ENCODE measurements at regions not wholly inside any gene's neighbourhood (a gene's known extent, or its start where the extent isn't known, plus 50 kb on each side); places are given as distances from the start of the nearest gene placed in this dataset.

- Histone ChIP-seq H3K79me2 (ENCODE audit: insufficient read depth, low read length) (no peaks in the 10 kb centered on the region), H3K4me2 (ENCODE audit: low read length) (no peak overlapping the region), H3K4me3 (replicated peaks in 1 of 2; ENCODE audit: low read depth in 1 of 2, low read length in 2 of 2) (no peak overlapping the region), H3K27me3 (ENCODE audit: insufficient read depth, low read length) (peaks cover 11% of the 10 kb centered on the region; the same call in 1 of the 2 replicates), H3K4me1 (ENCODE audit: control insufficient read depth in 1 of 2, insufficient read depth in 2 of 2, low read length in 2 of 2) (peaks cover 8 to 13% of the 10 kb centered on the region in 2 experiments), H3K27ac (ENCODE audit: low read depth, low read length) (no peak overlapping the region), H4K20me1 (ENCODE audit: insufficient read depth) (no peaks in the 10 kb centered on the region), H3K9ac (ENCODE audit: low read length) (no peak overlapping the region), H3K9me2 (ENCODE audit: insufficient read depth) (no peaks in the 10 kb centered on the region), H2AFZ (ENCODE audit: low read depth, low read length, poor library complexity, severe bottlenecking) (no peak overlapping the region), H3K36me3 (ENCODE audit: control insufficient read depth in 1 of 2, insufficient read depth in 2 of 2, low read length in 2 of 2) (no peaks in the 10 kb centered on the region), H3K9me3 (ENCODE audit: control insufficient read depth in 1 of 2, insufficient read depth in 1 of 2, low read depth in 1 of 2, low read length in 2 of 2) (peaks cover 0 to 6% of the 10 kb centered on the region in 2 experiments; a peak in 1 of 4 replicates)
- intact Hi-C loops (cut with micrococcal nuclease) = no loop called here
- ChIA-PET CTCF (no interaction called here), RAD21 (ENCODE audit: low non-redundant PET in 1 of 2, low total read pairs in 2 of 2, uncharacterized antibody in 2 of 2, unreplicated experiment in 2 of 2) (interaction anchor here in 1 of 2 experiments (0.7 kb wide), 1 partner anchor 38 kb away, joined by 3 read pairs; no protein-coding TSS in a partner anchor), POLR2A (no interaction called here)
- no TSS peak for BruUV-seq (replicated peaks)
- DNase-seq (ENCODE audit: low read depth, low spot score) = no peak
- ATAC-seq = no peak
- TF ChIP-seq ELF1 (IDR thresholded peaks at IDR 0.05; ENCODE audit: borderline replicate concordance, low read depth) = no peak
- TF ChIP-seq REST (IDR thresholded peaks at IDR 0.05; ENCODE audit: low read depth) = no peak
- TF ChIP-seq YY1 (IDR thresholded peaks at IDR 0.05; ENCODE audit: extremely low read depth, insufficient replicate concordance, low read depth, low read length) = no peak
- TF ChIP-seq POLR2A (IDR thresholded peaks at IDR 0.05; ENCODE audit: borderline replicate concordance, extremely low read depth, insufficient read depth, insufficient read length) = no peak
- TF ChIP-seq SP1 (IDR thresholded peaks at IDR 0.05; ENCODE audit: low read depth) = no peak
- TF ChIP-seq POLR2AphosphoS5 (IDR thresholded peaks at IDR 0.05; ENCODE audit: low read depth, low read length) = no peak
- no peak for TF ChIP-seq EGR1 (IDR thresholded peaks at IDR 0.05; ENCODE audit: low read depth)
- no peak for TF ChIP-seq CBX3 (IDR thresholded peaks at IDR 0.05; ENCODE audit: low read depth)
- TF ChIP-seq FOSL1 (IDR thresholded peaks at IDR 0.05; ENCODE audit: low read depth) = no peak
- TF ChIP-seq TCF7L2 (IDR thresholded peaks at IDR 0.05; ENCODE audit: borderline replicate concordance, extremely low read depth, insufficient read depth, insufficient read length) = no peak
- no peak for TF ChIP-seq SIN3A (IDR thresholded peaks at IDR 0.05; ENCODE audit: low read depth)
- TF ChIP-seq CEBPB (IDR thresholded peaks at IDR 0.05; ENCODE audit: low read depth) = no peak
- TF ChIP-seq SRF (IDR thresholded peaks at IDR 0.05; ENCODE audit: low read depth) = no peak
- no peak for TF ChIP-seq RAD21 (IDR thresholded peaks at IDR 0.05; ENCODE audit: low read depth)
- no peak for TF ChIP-seq ATF3 (IDR thresholded peaks at IDR 0.05)
- no peak for TF ChIP-seq CTCF (IDR thresholded peaks at IDR 0.05 in 2 of 3, conservative IDR thresholded peaks at IDR 0.05 in 1 of 3; ENCODE audit: borderline replicate concordance in 1 of 3, insufficient read depth in 1 of 3, low read depth in 2 of 3, low read length in 2 of 3)
These were observed 249.5 kb downstream of the UACA start for GRCh38 chr15:70513819-70514218.
